MV-4-11 (cell line): ENCODE measurements at regions not wholly inside any gene's neighbourhood (a gene's known extent, or its start where the extent isn't known, plus 50 kb on each side); places are given as distances from the start of the nearest gene placed in this dataset.

ENCODE experiments used
- DNase-seq: peaks from one replicate; lab custom pipeline; 2025; lab: John Stamatoyannopoulos, UW

- peak; percentile 85 for DNase-seq
Observed at GRCh38 chr15:48040166-48040817, 80.5 kb upstream of the SLC24A5 start.

DNA sequence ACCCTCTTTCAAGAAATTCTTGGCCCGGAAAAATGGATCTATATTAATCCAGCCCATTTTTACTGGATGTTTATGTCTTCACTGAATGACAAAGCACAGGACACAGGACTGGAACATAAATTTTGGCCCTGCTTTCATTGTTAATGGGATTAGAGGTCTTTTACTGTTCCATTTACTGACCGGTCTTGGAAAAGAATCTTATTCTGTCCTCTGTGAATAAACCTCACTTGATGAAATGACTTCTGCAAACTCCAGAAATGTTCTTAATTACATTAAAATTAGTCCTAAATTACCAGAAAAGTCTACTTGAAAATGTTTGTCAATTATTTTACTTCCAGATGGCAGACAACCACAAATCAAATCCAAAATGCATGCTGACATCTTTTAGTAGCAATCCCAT, 79.3 kb upstream of the SLC24A5 start:
- DNase-seq: no peak

GRCh38 chr15:48046813-48047438, 73.9 kb upstream of the SLC24A5 start:
- no peak for DNase-seq

- peak; percentile 19 for DNase-seq
Observed at GRCh38 chr15:48049736-48050135, 71.1 kb upstream of the SLC24A5 start.

- no peak for DNase-seq
Observed at GRCh38 chr15:48052946-48053345, 67.8 kb upstream of the SLC24A5 start.

- DNase-seq: no peak
Observed at GRCh38 chr15:48058371-48058770, 62.4 kb upstream of the SLC24A5 start.

GRCh38 chr15:48059791-48060190, 61.0 kb upstream of the SLC24A5 start:
- DNase-seq: no peak

- no peak for DNase-seq
Observed at GRCh38 chr15:48060396-48060795, 60.4 kb upstream of the SLC24A5 start.

DNA sequence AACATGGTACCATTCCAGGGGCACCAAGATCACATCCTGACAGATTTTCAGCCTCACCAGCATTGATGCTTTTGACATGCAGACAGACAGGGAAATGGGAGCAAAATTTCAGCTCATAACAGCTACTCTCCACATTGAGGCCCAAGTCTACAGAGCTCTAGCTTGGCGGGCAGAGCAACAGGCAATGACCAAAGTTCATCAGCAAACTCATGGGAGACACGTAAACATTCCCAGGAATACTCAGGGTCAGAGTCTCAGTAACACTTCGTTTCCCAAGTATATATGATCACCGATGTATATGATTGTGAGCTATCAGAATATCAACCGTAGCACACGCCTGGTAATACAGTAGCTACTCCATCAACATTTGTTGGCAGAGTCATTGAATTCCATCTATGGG, 59.2 kb upstream of the SLC24A5 start:
- DNase-seq: no peak

- no peak for DNase-seq
Observed at GRCh38 chr15:48062148-48062872, 58.5 kb upstream of the SLC24A5 start.

GRCh38 chr15:48063411-48063985, 57.3 kb upstream of the SLC24A5 start:
- DNase-seq: no peak

DNA sequence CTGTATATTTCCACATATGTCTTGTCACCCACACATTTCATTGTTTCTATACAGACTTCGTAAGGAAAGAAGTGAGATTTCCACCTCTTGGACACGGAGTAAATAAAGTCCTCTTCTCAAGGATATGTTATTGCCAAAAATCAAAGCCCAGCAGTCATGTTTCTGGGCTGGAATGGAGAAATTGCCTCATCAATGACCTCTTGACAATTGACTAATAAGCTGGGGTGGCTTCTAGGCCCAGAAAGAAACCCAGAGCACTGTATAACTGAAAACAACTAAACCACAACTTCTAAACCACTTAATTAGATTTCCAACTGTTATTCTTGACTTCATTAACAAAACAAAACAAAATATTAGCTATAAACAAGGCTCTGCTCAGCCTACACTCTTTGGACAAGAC, 56.4 kb upstream of the SLC24A5 start:
- DNase-seq: no peak

DNA sequence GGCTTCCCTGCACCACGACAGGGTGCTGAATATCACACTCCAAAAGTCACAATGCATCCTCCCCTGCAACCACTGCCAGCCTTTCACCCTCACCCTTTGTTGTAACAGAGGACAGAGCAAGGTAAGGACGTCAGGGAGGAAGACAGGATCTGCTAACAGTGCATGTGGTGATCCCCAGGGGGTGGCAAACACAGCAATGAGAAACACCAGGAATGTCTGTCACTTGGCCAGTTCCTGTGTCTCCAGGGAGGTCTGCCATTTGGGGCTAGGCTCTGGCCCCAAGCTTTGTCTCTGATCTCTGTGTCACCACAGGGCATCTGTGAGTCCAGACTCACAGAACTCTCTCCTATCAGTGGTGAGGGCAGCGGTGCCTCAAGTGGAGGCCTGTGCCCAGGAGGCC, 54.3 kb upstream of the SLC24A5 start:
- DNase-seq: no peak
